ENCODE measurements at regions not wholly inside any gene's neighbourhood (a gene's known extent, or its start where the extent isn't known, plus 50 kb on each side); places are given as distances from the start of the nearest gene placed in this dataset.

- Histone ChIP-seq H3K4me1 (ENCODE audit: insufficient read depth, low read length) (no peaks in the 10 kb centered on the region), H3K9ac (ENCODE audit: low read depth, low read length) (no peak overlapping the region), H3K36me3 (ENCODE audit: insufficient read depth, low read length) (no peaks in the 10 kb centered on the region), H3K9me3 (ENCODE audit: control insufficient read depth, insufficient read depth, low read length) (no peaks in the 10 kb centered on the region; the same call in 1 of the 2 replicates)
Observed at GRCh38 chr4:96630839-96631238, 790.9 kb downstream of the PDHA2 start.

- Histone ChIP-seq H3K4me1 (ENCODE audit: insufficient read depth, low read length) (no peaks in the 10 kb centered on the region), H3K36me3 (ENCODE audit: insufficient read depth, low read length) (no peaks in the 10 kb centered on the region), H3K9me3 (ENCODE audit: control insufficient read depth, insufficient read depth, low read length) (no peaks in the 10 kb centered on the region), H3K9ac (ENCODE audit: low read depth, low read length) (no peak overlapping the region)
Observed at GRCh38 chr4:96637971-96638412, 798.1 kb downstream of the PDHA2 start.

DNA sequence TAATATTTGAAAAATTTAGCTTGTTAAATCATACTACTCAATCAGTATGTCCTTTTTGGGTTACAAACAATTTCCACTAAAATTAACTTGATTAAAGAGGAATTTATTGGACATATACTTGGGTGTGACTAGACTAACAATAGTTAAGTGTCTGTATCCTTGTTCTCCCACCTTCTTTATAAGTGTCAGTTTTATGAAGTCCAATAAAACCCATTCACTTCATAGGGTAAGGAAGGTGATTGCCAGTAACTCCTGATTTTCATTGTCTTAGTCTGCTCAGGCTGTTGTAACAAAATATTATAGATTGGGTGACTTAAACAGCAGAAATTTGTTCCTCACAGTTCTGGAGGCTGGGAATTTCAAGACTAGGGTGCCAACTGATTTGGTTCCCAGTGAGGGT lies 800.0 kb downstream of the PDHA2 start:
- Histone ChIP-seq H3K9ac (ENCODE audit: low read depth, low read length) (no peak overlapping the region), H3K36me3 (ENCODE audit: insufficient read depth, low read length) (no peaks in the 10 kb centered on the region), H3K4me1 (ENCODE audit: insufficient read depth, low read length) (no peaks in the 10 kb centered on the region), H3K9me3 (ENCODE audit: control insufficient read depth, insufficient read depth, low read length) (no peaks in the 10 kb centered on the region)

- H3K9me3 ChIP-seq (ENCODE audit: control insufficient read depth, insufficient read depth, low read length) = no peaks in the 10 kb centered on the region
- no peaks in the 10 kb centered on the region for H3K36me3 ChIP-seq (ENCODE audit: insufficient read depth, low read length)
- H3K4me1 ChIP-seq (ENCODE audit: insufficient read depth, low read length) = no peaks in the 10 kb centered on the region
- H3K9ac ChIP-seq (ENCODE audit: low read depth, low read length) = no peak overlapping the region
Observed at GRCh38 chr4:96642490-96642889, 802.6 kb downstream of the PDHA2 start.

DNA sequence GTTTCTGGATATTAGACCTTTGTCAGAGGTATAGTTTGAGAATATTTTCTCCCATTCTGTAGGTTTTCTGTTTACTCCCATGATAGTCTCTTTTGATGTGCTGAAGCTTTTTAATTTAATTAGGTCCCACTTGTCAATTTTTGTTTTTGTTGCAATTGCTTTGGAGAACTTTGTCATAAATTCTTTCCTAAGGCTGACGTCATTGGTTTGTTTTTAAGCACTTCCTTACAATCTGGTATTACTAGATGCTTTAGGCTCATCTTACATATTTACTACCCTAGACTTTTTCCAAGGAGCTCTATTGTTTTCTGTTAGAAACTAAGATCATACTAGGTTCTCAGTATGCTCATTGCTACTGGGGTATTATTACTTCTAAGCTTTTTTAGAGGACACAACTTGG lies 806.3 kb downstream of the PDHA2 start:
- Histone ChIP-seq H3K9ac (ENCODE audit: low read depth, low read length) (no peak overlapping the region), H3K36me3 (ENCODE audit: insufficient read depth, low read length) (no peaks in the 10 kb centered on the region), H3K9me3 (ENCODE audit: control insufficient read depth, insufficient read depth, low read length) (no peaks in the 10 kb centered on the region), H3K4me1 (ENCODE audit: insufficient read depth, low read length) (no peaks in the 10 kb centered on the region)

- Histone ChIP-seq H3K4me1 (ENCODE audit: insufficient read depth, low read length) (no peaks in the 10 kb centered on the region), H3K9ac (ENCODE audit: low read depth, low read length) (no peak overlapping the region), H3K9me3 (ENCODE audit: control insufficient read depth, insufficient read depth, low read length) (peaks cover 3% of the 10 kb centered on the region; the same call in 1 of the 2 replicates), H3K36me3 (ENCODE audit: insufficient read depth, low read length) (no peaks in the 10 kb centered on the region)
Observed at GRCh38 chr4:96649536-96649935, 809.6 kb downstream of the PDHA2 start.

- peaks cover 3% of the 10 kb centered on the region; the same call in 1 of the 2 replicates for H3K9me3 ChIP-seq (ENCODE audit: control insufficient read depth, insufficient read depth, low read length)
- H3K9ac ChIP-seq (ENCODE audit: low read depth, low read length) = no peak overlapping the region
- no peaks in the 10 kb centered on the region for H3K4me1 ChIP-seq (ENCODE audit: insufficient read depth, low read length)
- H3K36me3 ChIP-seq (ENCODE audit: insufficient read depth, low read length) = no peaks in the 10 kb centered on the region
Observed at GRCh38 chr4:96652158-96652557, 812.3 kb downstream of the PDHA2 start.

DNA sequence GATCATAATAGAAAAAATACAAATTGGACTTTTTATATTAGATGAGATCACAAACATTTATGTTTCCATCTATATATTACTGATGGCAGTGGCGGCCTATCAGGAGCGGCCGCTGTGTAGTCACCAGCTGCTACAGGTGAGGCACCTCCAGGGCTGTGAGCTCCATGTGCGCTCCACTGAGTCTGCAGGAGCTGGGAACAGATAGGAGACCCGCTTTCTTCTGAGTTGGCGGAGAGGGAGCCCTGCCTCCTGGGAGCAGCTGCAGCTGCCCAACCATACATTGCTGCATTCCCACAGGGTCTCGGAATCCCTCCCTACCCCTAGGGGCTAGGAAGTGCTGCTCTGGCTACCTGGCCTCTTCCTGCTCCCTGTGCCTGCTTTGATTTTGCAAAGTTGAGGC lies 812.9 kb downstream of the PDHA2 start:
- Histone ChIP-seq H3K9ac (ENCODE audit: low read depth, low read length) (no peak overlapping the region), H3K9me3 (ENCODE audit: control insufficient read depth, insufficient read depth, low read length) (peaks cover 3% of the 10 kb centered on the region; the same call in 1 of the 2 replicates), H3K4me1 (ENCODE audit: insufficient read depth, low read length) (no peaks in the 10 kb centered on the region), H3K36me3 (ENCODE audit: insufficient read depth, low read length) (no peaks in the 10 kb centered on the region)

DNA sequence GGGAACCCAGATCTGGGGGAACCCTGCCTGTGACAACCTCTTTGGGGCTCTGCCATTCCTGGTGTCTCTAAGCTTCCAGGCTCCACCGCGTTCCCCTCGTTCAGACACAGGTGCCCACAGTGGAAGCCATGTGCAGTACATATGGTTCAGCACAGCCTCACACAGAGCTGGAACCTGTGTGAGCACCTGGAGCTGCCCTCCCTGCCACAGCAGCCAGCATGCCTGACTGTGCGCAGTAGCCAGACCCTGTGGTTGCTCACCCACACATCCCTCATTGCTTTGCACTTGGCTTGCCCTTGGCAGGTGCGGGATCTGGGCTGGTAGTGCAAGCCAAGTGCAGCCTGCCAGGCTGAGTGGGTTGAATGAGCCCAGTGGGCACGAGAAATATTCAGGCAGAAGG lies 814.2 kb downstream of the PDHA2 start:
- H3K9ac ChIP-seq (ENCODE audit: low read depth, low read length) = no peak overlapping the region
- H3K36me3 ChIP-seq (ENCODE audit: insufficient read depth, low read length) = no peaks in the 10 kb centered on the region
- peaks cover 3% of the 10 kb centered on the region; the same call in 1 of the 2 replicates for H3K9me3 ChIP-seq (ENCODE audit: control insufficient read depth, insufficient read depth, low read length)
- no peaks in the 10 kb centered on the region for H3K4me1 ChIP-seq (ENCODE audit: insufficient read depth, low read length)

- Histone ChIP-seq H3K9ac (ENCODE audit: low read depth, low read length) (no peak overlapping the region), H3K9me3 (ENCODE audit: control insufficient read depth, insufficient read depth, low read length) (no peaks in the 10 kb centered on the region), H3K36me3 (ENCODE audit: insufficient read depth, low read length) (no peaks in the 10 kb centered on the region), H3K4me1 (ENCODE audit: insufficient read depth, low read length) (no peaks in the 10 kb centered on the region)
Observed at GRCh38 chr4:96670381-96670780, 830.5 kb downstream of the PDHA2 start.

DNA sequence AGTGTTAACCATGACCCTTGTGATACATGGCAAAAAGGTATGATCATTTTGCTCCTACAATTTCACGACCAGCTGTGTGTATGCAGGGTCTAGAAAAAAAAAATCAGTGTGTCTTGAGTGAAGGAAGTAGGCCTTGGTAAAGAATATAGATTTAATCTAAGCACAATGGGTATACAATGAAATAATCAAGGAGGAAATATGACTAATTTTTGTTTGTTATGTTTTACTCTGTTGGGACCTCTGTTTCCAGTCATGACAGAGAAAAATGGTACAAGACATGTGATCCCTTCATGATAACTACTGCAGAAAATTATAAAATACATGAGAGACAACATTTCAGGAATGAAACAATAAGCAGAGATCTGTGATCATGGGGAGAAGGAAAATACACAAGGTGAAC lies 835.5 kb downstream of the PDHA2 start:
- H3K4me1 ChIP-seq (ENCODE audit: insufficient read depth, low read length) = no peaks in the 10 kb centered on the region
- no peak overlapping the region for H3K9ac ChIP-seq (ENCODE audit: low read depth, low read length)
- H3K9me3 ChIP-seq (ENCODE audit: control insufficient read depth, insufficient read depth, low read length) = peaks cover 5% of the 10 kb centered on the region; the same call in 1 of the 2 replicates

DNA sequence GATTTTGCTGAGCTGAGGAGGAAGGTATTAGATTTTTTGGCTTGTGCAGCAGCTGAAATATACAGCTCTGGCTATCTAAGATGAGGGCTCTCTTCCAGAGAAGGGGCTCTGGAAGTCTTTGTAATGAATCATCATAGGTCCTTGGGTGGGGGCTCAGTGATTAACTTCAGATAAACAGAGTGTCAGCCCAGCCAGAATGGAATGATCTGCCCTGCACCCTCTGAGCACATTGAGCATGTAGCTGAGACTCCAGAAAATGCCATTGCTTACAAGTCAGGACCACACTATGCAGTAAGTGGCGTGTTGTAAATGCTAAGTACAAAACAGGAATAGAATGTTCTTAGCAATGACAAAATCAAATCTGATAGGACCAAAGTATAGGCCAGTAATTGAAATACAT lies 836.0 kb downstream of the PDHA2 start:
- Histone ChIP-seq H3K36me3 (ENCODE audit: insufficient read depth, low read length) (no peaks in the 10 kb centered on the region), H3K9me3 (ENCODE audit: control insufficient read depth, insufficient read depth, low read length) (peaks cover 5% of the 10 kb centered on the region; the same call in 1 of the 2 replicates), H3K4me1 (ENCODE audit: insufficient read depth, low read length) (no peaks in the 10 kb centered on the region), H3K9ac (ENCODE audit: low read depth, low read length) (no peak overlapping the region)

More for the DNA sequence above, 835.5 kb downstream of the PDHA2 start:
- H3K36me3 ChIP-seq (ENCODE audit: insufficient read depth, low read length) = no peaks in the 10 kb centered on the region

DNA sequence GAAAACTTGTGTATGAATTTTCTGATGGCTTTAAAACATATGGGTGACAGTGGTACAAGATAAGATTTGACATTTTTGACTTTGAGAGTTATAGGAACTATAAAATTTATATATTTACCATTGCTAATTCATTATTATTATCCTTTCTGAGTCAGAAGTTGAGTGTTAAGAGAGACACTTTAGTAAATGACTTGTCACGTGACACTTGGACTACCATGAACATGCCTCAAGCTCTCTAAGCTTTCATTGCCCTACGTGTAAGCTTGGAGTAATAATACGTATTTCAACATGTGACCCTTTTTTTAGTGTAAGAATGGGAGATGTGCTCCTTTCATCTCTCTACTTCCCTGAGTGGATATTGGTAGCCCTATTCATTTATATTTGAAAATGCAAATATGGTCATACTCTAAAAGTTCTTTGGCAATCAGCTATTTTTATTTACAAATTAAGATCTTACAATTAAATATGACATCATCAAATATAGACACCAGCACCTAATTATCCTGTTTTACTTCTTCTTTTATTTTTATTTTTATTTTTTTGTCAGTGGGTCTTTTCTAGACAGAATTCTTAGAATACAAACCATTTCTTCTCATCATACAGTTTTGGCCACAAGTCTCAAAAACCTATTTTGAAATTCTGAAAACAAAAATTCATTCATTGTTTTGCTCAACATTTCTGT lies 837.0 kb downstream of the PDHA2 start:
- Histone ChIP-seq H3K36me3 (ENCODE audit: insufficient read depth, low read length) (no peaks in the 10 kb centered on the region), H3K9me3 (ENCODE audit: control insufficient read depth, insufficient read depth, low read length) (peaks cover 5% of the 10 kb centered on the region; the same call in 1 of the 2 replicates), H3K4me1 (ENCODE audit: insufficient read depth, low read length) (no peaks in the 10 kb centered on the region), H3K9ac (ENCODE audit: low read depth, low read length) (no peak overlapping the region)

GRCh38 chr4:96677499-96677898 lies 837.6 kb downstream of the PDHA2 start:
- peaks cover 5% of the 10 kb centered on the region; the same call in 1 of the 2 replicates for H3K9me3 ChIP-seq (ENCODE audit: control insufficient read depth, insufficient read depth, low read length)

DNA sequence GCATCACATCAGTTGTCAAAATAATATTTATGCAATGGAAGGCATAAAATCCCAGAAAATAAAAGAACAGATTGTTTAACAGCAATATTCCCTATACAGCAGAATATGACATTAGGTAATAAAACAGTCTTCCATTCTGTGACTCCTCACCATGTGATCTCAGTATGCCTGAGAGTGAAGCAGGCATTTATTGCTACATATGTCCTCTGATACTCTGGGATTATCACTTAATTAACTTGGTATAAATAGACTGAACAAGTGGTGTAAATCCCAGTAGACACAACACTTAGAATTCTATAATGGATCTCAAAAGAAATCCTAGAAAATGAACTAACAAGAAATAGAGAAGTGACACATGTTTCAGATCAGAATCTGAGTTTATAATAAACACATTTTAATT lies 841.3 kb downstream of the PDHA2 start:
- Histone ChIP-seq H3K36me3 (ENCODE audit: insufficient read depth, low read length) (no peaks in the 10 kb centered on the region), H3K9me3 (ENCODE audit: control insufficient read depth, insufficient read depth, low read length) (peaks cover 5% of the 10 kb centered on the region; the same call in 1 of the 2 replicates), H3K4me1 (ENCODE audit: insufficient read depth, low read length) (no peaks in the 10 kb centered on the region), H3K9ac (ENCODE audit: low read depth, low read length) (no peak overlapping the region)

More at GRCh38 chr4:96677499-96677898, 837.6 kb downstream of the PDHA2 start:
- H3K9ac ChIP-seq (ENCODE audit: low read depth, low read length) = no peak overlapping the region
- no peaks in the 10 kb centered on the region for H3K36me3 ChIP-seq (ENCODE audit: insufficient read depth, low read length)
- H3K4me1 ChIP-seq (ENCODE audit: insufficient read depth, low read length) = no peaks in the 10 kb centered on the region

All from ES-I3 (cell line).